Tibial nerve (tissue), 4 donors: ENCODE measurements at regions not wholly inside any gene's neighbourhood (a gene's known extent, or its start where the extent isn't known, plus 50 kb on each side); places are given as distances from the start of the nearest gene placed in this dataset.

Experiments
- DNase-seq, 2 donors: peaks; one replicate each; pipeline ENCODE4 v3.0.0-alpha.2; 2019; ENCODE audit warnings: low spot score in 2 of 2
- H3K27ac ChIP-seq, 4 donors: fragments of 200-600 bp; sonication (generic) in 3 of 4; one replicate each; pipeline ENCODE4 v1.5.1; 2017 to 2019; ENCODE audit warnings: mild to moderate bottlenecking in 1 of 4
- H3K27me3 ChIP-seq, 2 donors: fragments of 200-600 bp; sonication (generic) in 1 of 2; one replicate each; pipeline versions ENCODE4 v1.5.1 to v1.6.0; 2017 to 2019
- H3K36me3 ChIP-seq, 3 donors: fragments of 200-600 bp; sonication (generic); one replicate each; pipeline ENCODE4 v1.5.1; 2018 to 2019
- H3K4me1 ChIP-seq, 4 donors: fragments of 200-600 bp; sonication (generic) in 3 of 4; one replicate each; pipeline ENCODE4 v1.5.1; 2017 to 2019
- H3K4me3 ChIP-seq, 4 donors: fragments of 200-600 bp; sonication (generic) in 3 of 4; one replicate each; pipeline ENCODE4 v1.5.1; 2017 to 2019; ENCODE audit warnings: mild to moderate bottlenecking in 1 of 4, moderate library complexity in 1 of 4
- H3K9me3 ChIP-seq, 4 donors: fragments of 200-600 bp; sonication (generic) in 3 of 4; one replicate each; pipeline ENCODE4 v1.5.1; 2017 to 2019
- CTCF ChIP-seq, 5 experiments: fragments of 200-600 bp in 3 of 5; fragments of 450-650 bp in 2 of 5; sonication (generic) in 3 of 5; IDR thresholded peaks; one replicate each; pipeline ENCODE4 v1.5.1; 2016 to 2019; ENCODE audit warnings: antibody characterized with exemption in 5 of 5, mild to moderate bottlenecking in 3 of 5, moderate library complexity in 2 of 5
- EP300 ChIP-seq, 2 donors: sonication (generic); formaldehyde crosslinking; IDR thresholded peaks; one replicate each; pipeline ENCODE4 v1.6.1; 2017; ENCODE audit warnings: antibody characterized with exemption in 2 of 2, mild to moderate bottlenecking in 1 of 2
- POLR2A ChIP-seq, 2 donors: fragments of 450-650 bp; IDR thresholded peaks; one replicate each; pipeline ENCODE4 v1.6.1; 2017; ENCODE audit warnings: antibody characterized with exemption in 2 of 2, mild to moderate bottlenecking in 2 of 2, moderate library complexity in 2 of 2
- WGBS, 2 donors: methylation state at CpG; one replicate each; pipeline ENCODE4 v1.1.5; 2018; 5-methylcytosine and 5-hydroxymethylcytosine counted together

DNA sequence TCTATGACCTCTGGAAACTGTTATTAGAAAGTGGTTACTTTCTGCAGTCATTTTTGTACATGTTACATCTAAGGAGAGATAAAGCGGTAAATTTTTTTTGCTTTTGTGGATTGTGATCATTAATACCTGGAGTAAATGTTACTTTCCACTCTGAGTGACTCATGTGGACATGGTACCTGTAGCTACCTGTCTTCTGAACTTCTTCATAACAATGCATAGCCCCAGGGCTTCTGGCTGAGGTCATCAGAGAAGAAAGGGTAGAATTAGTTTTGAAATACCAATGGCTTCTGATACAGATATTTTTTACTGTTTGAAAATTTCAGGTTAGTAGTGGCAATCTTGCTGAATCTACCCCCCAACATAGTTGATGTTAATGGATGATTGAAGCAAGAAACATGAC is 489.3 kb downstream of the RWDD3 start:
- Histone ChIP-seq H3K4me1 (no peaks in the 10 kb centered on the region), H3K27me3 (no peaks in the 10 kb centered on the region), H3K36me3 (no peaks in the 10 kb centered on the region), H3K4me3 (no peak overlapping the region), H3K9me3 (no peaks in the 10 kb centered on the region), H3K27ac (no peak overlapping the region)
- TF ChIP-seq POLR2A (IDR thresholded peaks at IDR 0.05): no peak
- no peak for TF ChIP-seq CTCF (IDR thresholded peaks at IDR 0.05)
- no peak for TF ChIP-seq EP300 (IDR thresholded peaks at IDR 0.05)
- WGBS, 2 donors: 96 to 97% methylated on average over 1 of the region's 1 CpG
- no peak for DNase-seq

DNA sequence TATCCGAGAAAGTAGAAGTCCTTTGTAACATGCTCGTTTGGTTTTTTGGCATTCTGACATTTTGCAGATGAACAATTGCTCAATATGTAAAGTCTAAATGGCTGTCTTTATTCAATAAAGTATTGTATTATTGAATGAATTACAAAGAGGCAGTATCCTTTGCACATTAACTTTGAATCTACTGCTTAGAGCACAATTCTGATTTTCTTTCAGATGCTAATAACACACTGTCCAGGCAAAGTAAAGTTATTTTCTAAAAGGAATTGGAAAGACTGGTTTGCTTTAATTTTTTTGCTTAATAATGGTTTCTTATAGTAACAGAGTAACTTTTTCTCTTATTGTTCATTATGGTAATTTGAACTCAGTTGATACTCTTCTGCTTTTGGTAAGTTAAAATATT is 494.8 kb downstream of the RWDD3 start:
- Histone ChIP-seq H3K4me3 (no peak overlapping the region), H3K27ac (no peak overlapping the region), H3K4me1 (no peaks in the 10 kb centered on the region), H3K36me3 (no peaks in the 10 kb centered on the region), H3K27me3 (no peaks in the 10 kb centered on the region), H3K9me3 (no peaks in the 10 kb centered on the region)
- TF ChIP-seq POLR2A (IDR thresholded peaks at IDR 0.05) (no peak), CTCF (IDR thresholded peaks at IDR 0.05) (no peak), EP300 (IDR thresholded peaks at IDR 0.05) (no peak)
- 51 to 54% methylated on average over 2 of the region's 2 CpGs for WGBS, 2 donors
- DNase-seq: no peak

DNA sequence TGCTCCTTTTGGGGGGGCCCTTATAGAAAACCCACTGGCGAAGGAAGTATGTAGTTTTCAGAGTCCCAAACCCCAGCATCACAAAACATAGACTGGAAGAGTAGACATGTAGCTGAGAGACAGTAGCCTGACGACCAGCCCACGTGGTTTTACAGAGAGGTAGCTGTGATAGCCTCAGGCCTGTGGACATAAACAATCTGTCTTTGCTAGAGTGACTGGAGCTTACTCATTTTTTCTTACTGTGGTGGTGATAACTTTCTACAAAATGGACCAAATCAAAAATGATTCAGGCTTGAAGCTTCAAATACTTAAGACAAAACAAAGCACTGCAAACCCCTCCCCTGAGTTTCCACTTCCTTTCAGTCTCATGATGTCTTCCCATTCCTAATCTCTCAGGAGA is 497.0 kb downstream of the RWDD3 start:
- Histone ChIP-seq H3K27ac (no peak overlapping the region), H3K36me3 (no peaks in the 10 kb centered on the region), H3K4me1 (no peaks in the 10 kb centered on the region), H3K27me3 (no peaks in the 10 kb centered on the region), H3K9me3 (no peaks in the 10 kb centered on the region), H3K4me3 (no peak overlapping the region)
- no peak for DNase-seq
- no peak for TF ChIP-seq EP300 (IDR thresholded peaks at IDR 0.05)
- TF ChIP-seq POLR2A (IDR thresholded peaks at IDR 0.05): no peak
- no peak for TF ChIP-seq CTCF (IDR thresholded peaks at IDR 0.05)
- WGBS, 2 donors: 63 to 72% methylated on average over 3 of the region's 3 CpGs

GRCh38 chr1:95731466-95731865 is 497.5 kb downstream of the RWDD3 start:
- H3K36me3 ChIP-seq: no peaks in the 10 kb centered on the region
- no peak overlapping the region for H3K4me3 ChIP-seq
- H3K27me3 ChIP-seq: no peaks in the 10 kb centered on the region
- DNase-seq: no peak
- TF ChIP-seq EP300 (IDR thresholded peaks at IDR 0.05) (no peak), CTCF (IDR thresholded peaks at IDR 0.05) (no peak), POLR2A (IDR thresholded peaks at IDR 0.05) (no peak)
- H3K9me3 ChIP-seq: no peaks in the 10 kb centered on the region
- H3K27ac ChIP-seq: no peak overlapping the region
- no peaks in the 10 kb centered on the region for H3K4me1 ChIP-seq

GRCh38 chr1:95733031-95733430 is 499.0 kb downstream of the RWDD3 start:
- H3K27ac ChIP-seq: no peak overlapping the region
- no peaks in the 10 kb centered on the region for H3K4me1 ChIP-seq
- peaks cover 0 to 5% (median under 1%) of the 10 kb centered on the region in 4 donors for H3K9me3 ChIP-seq
- H3K4me3 ChIP-seq: no peak overlapping the region
- 18 to 29% methylated on average over 1 of the region's 1 CpG for WGBS, 2 donors
- no peak for TF ChIP-seq POLR2A (IDR thresholded peaks at IDR 0.05)
- no peak for TF ChIP-seq EP300 (IDR thresholded peaks at IDR 0.05)
- TF ChIP-seq CTCF (IDR thresholded peaks at IDR 0.05): no peak
- no peaks in the 10 kb centered on the region for H3K27me3 ChIP-seq
- no peak for DNase-seq
- H3K36me3 ChIP-seq: no peaks in the 10 kb centered on the region
